ENCODE measurements at regions not wholly inside any gene's neighbourhood (a gene's known extent, or its start where the extent isn't known, plus 50 kb on each side); places are given as distances from the start of the nearest gene placed in this dataset.

- no peak for TF ChIP-seq CTCF (IDR thresholded peaks at IDR 0.05)
- TF ChIP-seq EZH2phosphoT487 (IDR thresholded peaks at IDR 0.05): no peak
- no peak for TF ChIP-seq EZH2 (IDR thresholded peaks at IDR 0.05)
Observed at GRCh38 chr16:55393991-55394390, 70.0 kb downstream of the IRX6 start.

All from neural progenitor cell (in vitro differentiated cells).